ENCODE measurements at regions not wholly inside any gene's neighbourhood (a gene's known extent, or its start where the extent isn't known, plus 50 kb on each side); places are given as distances from the start of the nearest gene placed in this dataset.

- TF ChIP-seq CTCF (IDR thresholded peaks at IDR 0.05) (no peak), POLR2AphosphoS5 (IDR thresholded peaks at IDR 0.05) (no peak)
Measured at GRCh38 chr4:12562476-12563140, 921.5 kb downstream of the RAB28 start.

Data from sigmoid colon (tissue), 4 donors.